OCI-LY3 (cell line): ENCODE measurements at regions not wholly inside any gene's neighbourhood (a gene's known extent, or its start where the extent isn't known, plus 50 kb on each side); places are given as distances from the start of the nearest gene placed in this dataset.

Source experiments
- EZH2phosphoT487 ChIP-seq: fragments of 200-600 bp; shearing (Covaris generic); IDR thresholded peaks from 2 replicates; pipeline ENCODE4 v1.6.1; 2018; ENCODE audit warnings: antibody characterized with exemption, mixed run types, low read depth
- TF ChIP-seq, protein P1 (sequence below): fragments of 200-600, 300-600 bp; sonication (generic); IDR thresholded peaks from 2 replicates; pipeline ENCODE4 v1.5.1; 2014; ENCODE audit warnings: antibody characterized with exemption, low read length, low read depth

GRCh38 chr2:52079602-52080001 lies 1047.7 kb upstream of the NRXN1 start:
- TF ChIP-seq, protein P1, sequence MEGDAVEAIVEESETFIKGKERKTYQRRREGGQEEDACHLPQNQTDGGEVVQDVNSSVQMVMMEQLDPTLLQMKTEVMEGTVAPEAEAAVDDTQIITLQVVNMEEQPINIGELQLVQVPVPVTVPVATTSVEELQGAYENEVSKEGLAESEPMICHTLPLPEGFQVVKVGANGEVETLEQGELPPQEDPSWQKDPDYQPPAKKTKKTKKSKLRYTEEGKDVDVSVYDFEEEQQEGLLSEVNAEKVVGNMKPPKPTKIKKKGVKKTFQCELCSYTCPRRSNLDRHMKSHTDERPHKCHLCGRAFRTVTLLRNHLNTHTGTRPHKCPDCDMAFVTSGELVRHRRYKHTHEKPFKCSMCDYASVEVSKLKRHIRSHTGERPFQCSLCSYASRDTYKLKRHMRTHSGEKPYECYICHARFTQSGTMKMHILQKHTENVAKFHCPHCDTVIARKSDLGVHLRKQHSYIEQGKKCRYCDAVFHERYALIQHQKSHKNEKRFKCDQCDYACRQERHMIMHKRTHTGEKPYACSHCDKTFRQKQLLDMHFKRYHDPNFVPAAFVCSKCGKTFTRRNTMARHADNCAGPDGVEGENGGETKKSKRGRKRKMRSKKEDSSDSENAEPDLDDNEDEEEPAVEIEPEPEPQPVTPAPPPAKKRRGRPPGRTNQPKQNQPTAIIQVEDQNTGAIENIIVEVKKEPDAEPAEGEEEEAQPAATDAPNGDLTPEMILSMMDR = no peak
- TF ChIP-seq EZH2phosphoT487 = no peak
